ENCODE measurements at regions not wholly inside any gene's neighbourhood (a gene's known extent, or its start where the extent isn't known, plus 50 kb on each side); places are given as distances from the start of the nearest gene placed in this dataset.

DNA sequence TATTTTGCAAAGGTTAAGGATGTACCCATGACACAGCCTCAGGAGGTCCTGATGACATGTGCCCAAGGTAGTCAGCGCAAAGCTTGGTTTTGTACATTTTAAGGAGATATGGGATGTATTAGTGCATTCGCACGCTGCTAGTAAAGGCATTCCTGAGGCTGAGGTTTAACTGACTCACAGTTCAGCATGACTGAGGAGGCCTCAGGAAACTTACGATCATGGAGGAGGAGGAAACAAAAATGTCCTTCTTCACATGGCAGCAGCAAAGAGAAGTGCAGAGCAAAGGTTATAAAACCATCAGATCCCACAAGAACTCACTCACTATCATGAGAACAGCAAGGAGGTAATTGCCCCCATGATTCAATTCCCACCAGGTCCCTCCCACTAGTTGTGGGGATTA, 1017.4 kb downstream of the EFNB2 start:
- TF ChIP-seq, protein P1, sequence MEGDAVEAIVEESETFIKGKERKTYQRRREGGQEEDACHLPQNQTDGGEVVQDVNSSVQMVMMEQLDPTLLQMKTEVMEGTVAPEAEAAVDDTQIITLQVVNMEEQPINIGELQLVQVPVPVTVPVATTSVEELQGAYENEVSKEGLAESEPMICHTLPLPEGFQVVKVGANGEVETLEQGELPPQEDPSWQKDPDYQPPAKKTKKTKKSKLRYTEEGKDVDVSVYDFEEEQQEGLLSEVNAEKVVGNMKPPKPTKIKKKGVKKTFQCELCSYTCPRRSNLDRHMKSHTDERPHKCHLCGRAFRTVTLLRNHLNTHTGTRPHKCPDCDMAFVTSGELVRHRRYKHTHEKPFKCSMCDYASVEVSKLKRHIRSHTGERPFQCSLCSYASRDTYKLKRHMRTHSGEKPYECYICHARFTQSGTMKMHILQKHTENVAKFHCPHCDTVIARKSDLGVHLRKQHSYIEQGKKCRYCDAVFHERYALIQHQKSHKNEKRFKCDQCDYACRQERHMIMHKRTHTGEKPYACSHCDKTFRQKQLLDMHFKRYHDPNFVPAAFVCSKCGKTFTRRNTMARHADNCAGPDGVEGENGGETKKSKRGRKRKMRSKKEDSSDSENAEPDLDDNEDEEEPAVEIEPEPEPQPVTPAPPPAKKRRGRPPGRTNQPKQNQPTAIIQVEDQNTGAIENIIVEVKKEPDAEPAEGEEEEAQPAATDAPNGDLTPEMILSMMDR (IDR thresholded peaks at IDR 0.05): no peak
- TF ChIP-seq POLR2AphosphoS5 (IDR thresholded peaks at IDR 0.05): no peak
- TF ChIP-seq POLR2A (IDR thresholded peaks at IDR 0.05): no peak
- Histone ChIP-seq H3K4me1 (no peaks in the 10 kb centered on the region), H3K9me3 (no peaks in the 10 kb centered on the region), H3K4me3 (no peak overlapping the region), H3K27me3 (no peaks in the 10 kb centered on the region), H3K27ac (no peak overlapping the region), H3K36me3 (no peaks in the 10 kb centered on the region)
- intact Hi-C loops (cut with DNase I; ENCODE audit: low total_unique reads): no loop called here
- no peak for DNase-seq (ENCODE audit: low spot score in 2 of 2)

DNA sequence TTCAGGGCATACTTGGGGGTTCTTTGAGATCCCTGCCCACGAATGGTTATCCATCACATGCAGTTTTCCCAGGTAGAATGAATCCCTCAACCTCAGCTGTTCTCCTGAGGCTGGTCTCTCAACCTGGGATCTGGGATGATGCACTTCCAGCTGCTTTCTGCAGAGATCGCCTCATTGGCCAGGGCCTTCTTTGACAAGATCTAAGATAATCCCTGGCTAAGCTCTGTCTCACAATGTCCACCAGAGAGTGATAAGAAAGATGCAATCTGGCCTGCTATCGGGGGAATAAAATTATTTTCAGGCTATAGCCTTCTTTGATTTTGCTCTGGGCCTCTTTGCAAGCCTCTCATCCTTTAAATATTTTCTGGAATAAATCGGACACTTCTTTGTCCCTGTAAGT, 1021.1 kb downstream of the EFNB2 start:
- H3K27me3 ChIP-seq: no peaks in the 10 kb centered on the region
- no peak for DNase-seq (ENCODE audit: low spot score in 2 of 2)
- TF ChIP-seq POLR2AphosphoS5 (IDR thresholded peaks at IDR 0.05): no peak
- no peak for TF ChIP-seq POLR2A (IDR thresholded peaks at IDR 0.05)
- TF ChIP-seq, protein P1 (IDR thresholded peaks at IDR 0.05): no peak
- H3K4me3 ChIP-seq: no peak overlapping the region
- no peaks in the 10 kb centered on the region for H3K4me1 ChIP-seq
- no peaks in the 10 kb centered on the region for H3K9me3 ChIP-seq
- H3K27ac ChIP-seq: no peak overlapping the region
- intact Hi-C loops (cut with DNase I; ENCODE audit: low total_unique reads): no loop called here
- H3K36me3 ChIP-seq: no peaks in the 10 kb centered on the region

DNA sequence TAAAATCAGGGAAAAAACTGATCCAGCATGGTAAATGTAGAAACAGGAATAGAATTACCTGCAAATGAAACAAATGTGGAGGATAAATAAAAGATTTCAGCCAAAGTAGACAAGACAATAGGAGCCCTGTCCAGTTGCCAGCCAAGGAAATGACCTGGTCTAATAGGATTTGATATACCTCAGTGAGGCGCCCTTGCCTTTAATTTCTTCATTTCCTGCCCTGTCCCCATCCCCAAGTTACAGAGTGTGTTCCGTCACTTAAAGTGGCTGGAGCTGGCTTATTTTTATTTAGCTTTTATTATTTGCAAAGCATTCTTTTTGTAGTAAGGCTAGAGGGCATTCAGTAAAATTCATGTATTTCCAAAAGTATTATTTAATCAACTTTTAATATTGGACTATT, 1022.0 kb downstream of the EFNB2 start:
- no peak for DNase-seq (ENCODE audit: low spot score in 2 of 2)
- no peaks in the 10 kb centered on the region for H3K36me3 ChIP-seq
- H3K27ac ChIP-seq: no peak overlapping the region
- no peaks in the 10 kb centered on the region for H3K4me1 ChIP-seq
- intact Hi-C loops (cut with DNase I; ENCODE audit: low total_unique reads): no loop called here
- no peak overlapping the region for H3K4me3 ChIP-seq
- H3K9me3 ChIP-seq: no peaks in the 10 kb centered on the region
- TF ChIP-seq POLR2AphosphoS5 (IDR thresholded peaks at IDR 0.05): no peak
- TF ChIP-seq POLR2A (IDR thresholded peaks at IDR 0.05): no peak
- H3K27me3 ChIP-seq: no peaks in the 10 kb centered on the region

DNA sequence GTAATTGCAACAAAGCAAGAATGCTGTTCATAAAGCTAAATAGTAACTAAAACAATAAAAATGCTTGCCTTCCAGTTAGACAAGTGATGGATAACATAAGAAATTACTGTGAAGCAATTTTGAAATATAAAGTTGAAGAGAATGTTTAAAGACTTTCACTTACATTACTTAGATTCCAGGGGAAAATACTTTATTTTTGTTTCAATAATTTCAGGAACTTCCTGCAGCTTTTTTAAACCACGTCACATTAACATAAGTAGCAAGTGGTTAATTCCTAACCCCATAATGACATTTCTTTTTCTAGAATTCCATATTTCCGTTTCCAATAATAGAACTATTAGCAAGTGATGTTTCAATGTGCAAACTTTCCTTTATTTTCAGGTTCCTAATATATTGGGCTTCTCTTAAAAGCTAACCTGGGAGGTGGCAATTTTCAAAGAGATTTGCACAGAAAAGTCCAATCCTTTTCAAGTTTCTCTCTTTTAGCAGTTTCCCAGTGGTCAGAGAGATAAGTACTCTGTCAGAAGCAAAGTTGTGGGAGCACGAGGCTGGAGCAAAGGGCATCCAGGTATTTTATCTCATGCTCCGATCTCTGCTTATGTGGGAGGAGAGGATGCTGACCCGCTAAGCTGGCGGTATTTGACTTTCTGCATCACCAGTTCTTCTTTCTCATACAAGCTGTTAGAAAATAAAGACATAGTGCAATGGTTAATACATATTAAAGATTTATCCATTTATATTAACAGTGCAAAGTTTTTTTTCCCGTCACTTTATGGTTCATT, 1025.3 kb downstream of the EFNB2 start:
- H3K27ac ChIP-seq: no peak overlapping the region
- DNase-seq (ENCODE audit: low spot score in 2 of 2): no peak
- H3K27me3 ChIP-seq: no peaks in the 10 kb centered on the region
- H3K36me3 ChIP-seq: no peaks in the 10 kb centered on the region
- no peak overlapping the region for H3K4me3 ChIP-seq
- TF ChIP-seq, protein P1 (IDR thresholded peaks at IDR 0.05): no peak
- TF ChIP-seq POLR2A (IDR thresholded peaks at IDR 0.05): no peak
- no peaks in the 10 kb centered on the region for H3K4me1 ChIP-seq
- intact Hi-C loops (cut with DNase I; ENCODE audit: low total_unique reads): no loop called here
- H3K9me3 ChIP-seq: no peaks in the 10 kb centered on the region

DNA sequence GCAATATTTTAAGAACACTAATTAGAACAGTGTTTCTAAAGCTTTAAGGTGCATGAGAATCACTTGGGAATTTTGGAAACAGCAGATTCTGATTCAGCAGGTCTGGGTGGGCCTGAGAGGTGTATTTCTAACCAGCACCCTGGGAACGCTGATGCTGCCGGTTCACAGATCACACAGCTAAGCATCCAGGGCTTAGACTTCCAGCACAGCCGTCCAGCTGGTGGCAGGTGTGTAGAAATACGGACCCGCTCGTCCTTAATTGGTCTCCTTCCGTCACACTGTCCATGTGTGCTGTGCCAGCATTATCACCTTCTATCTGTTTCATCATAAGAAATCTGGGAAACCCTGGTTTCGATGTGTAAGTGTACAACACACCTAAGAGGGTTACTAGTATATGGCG, 1029.0 kb downstream of the EFNB2 start:
- no peak for DNase-seq (ENCODE audit: low spot score in 2 of 2)
- no peak overlapping the region for H3K27ac ChIP-seq
- H3K9me3 ChIP-seq: no peaks in the 10 kb centered on the region
- intact Hi-C loops (cut with DNase I; ENCODE audit: low total_unique reads): no loop called here
- H3K4me1 ChIP-seq: no peaks in the 10 kb centered on the region
- no peak overlapping the region for H3K4me3 ChIP-seq
- H3K27me3 ChIP-seq: no peaks in the 10 kb centered on the region
- no peak for TF ChIP-seq POLR2A (IDR thresholded peaks at IDR 0.05)
- TF ChIP-seq POLR2AphosphoS5 (IDR thresholded peaks at IDR 0.05): no peak
- TF ChIP-seq, protein P1 (IDR thresholded peaks at IDR 0.05): no peak
- no peaks in the 10 kb centered on the region for H3K36me3 ChIP-seq

All from breast epithelium (tissue), 4 donors.